A172 (cell line): ENCODE measurements at regions not wholly inside any gene's neighbourhood (a gene's known extent, or its start where the extent isn't known, plus 50 kb on each side); places are given as distances from the start of the nearest gene placed in this dataset.

ENCODE experiments used
- DNase-seq: peaks from one replicate; pipeline ENCODE4 v3.0.0-alpha.2; 2015; ENCODE audit warnings: low spot score

DNA sequence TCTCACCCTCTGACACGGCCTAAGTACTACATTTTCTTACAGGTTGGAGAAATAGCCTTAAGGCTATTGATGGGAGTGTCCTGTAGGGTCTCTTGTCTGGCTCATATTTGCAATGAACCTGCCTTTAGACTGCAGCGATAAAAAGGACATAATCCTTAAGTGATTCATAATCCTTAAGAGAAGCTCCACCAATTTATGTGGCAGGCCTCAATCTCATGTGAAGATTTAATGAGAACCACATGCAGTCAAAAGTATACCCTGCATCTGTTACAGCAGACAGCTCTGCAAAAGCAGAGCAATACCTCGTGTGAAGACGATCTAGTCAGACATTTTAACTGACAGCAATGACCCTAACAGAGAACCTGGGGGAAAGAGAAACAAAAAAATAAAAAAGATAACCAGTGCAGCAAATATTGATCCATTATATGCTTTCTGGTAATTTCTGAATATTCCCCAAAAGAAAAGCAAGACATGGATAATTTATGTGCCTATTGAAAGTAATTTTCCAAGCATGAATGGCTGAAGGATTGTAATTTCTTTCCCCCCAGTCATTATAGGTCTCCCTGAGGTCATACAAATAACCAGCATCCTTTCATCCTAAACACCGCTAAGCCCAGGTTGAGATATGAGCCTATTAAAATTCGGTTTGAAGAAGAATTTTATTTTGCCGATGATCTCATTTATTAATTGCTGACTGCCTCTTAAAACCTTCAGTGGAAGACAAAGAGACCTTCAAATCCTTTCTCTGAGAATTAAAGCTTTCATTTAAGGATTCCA lies 321.8 kb upstream of the NBEA start:
- DNase-seq: no peak

DNA sequence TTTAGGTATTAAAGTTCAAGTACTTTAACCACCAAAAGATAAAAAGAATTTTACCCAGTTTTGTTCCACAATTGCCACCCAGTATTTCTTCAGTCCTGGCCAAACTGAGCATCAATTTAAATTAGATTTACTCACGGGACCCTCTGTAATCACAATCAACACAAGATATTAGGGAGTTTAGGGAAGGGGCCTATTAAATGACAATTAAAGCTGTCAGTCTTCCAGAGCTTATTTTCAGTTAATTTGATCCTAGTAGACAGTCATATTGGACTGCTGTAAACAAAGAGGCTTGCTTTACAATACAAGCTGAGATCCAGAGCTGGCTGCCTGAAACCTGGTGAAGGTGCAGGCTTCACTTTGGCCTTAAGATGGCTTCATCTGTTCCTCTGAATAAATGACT lies 321.2 kb upstream of the NBEA start:
- no peak for DNase-seq

DNA sequence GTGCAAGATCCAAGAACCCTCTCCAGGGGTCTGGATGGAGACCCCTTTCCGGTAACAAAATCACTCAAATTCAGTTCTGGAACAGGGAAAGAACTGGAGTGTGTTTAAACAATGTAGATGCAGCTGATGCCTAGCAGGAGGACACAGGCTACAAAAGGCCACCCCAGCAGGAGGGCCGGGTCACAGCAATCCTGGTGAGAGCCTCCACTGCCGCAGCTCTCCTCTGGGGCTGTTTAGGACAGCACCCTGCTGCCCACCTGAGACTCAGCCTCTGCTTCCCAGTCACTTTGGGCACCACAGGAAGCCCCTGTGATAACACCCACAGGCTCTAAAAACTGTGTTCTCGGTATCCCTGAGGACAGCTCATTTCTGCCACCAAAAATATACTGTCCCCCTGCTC lies 318.7 kb upstream of the NBEA start:
- DNase-seq: no peak

DNA sequence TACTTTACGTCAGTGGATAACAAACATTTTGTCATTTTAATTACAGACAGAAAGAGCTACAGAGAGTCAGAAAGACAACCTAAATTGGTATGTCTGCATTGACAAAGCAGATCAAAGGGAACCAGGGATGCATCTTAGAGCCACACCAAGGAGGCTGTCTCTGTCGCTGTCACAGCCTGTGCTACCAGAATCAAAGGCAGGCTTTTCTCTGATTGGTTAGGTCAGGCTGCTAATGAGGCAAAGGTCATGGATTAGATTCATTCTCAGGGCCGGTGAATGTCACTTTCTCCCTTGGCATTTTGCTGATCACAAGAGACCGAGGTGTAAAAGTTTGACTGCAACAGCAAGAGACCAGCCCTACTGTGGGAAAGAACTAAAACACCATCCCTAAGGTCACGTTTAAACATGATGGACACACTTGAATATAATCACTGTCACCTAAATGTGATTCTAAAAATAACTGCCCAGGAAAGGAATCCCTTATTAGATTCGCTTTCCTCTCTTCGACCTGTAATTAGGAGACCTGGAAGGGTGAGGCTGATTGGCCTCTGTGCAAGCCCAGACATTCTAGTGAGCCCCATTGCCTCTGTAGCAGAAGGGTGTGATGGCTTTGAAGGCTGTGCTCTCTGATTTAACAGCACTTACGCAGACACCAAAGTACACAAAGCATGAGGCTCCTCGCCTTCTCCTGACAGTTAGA lies 314.4 kb upstream of the NBEA start:
- no peak for DNase-seq

DNA sequence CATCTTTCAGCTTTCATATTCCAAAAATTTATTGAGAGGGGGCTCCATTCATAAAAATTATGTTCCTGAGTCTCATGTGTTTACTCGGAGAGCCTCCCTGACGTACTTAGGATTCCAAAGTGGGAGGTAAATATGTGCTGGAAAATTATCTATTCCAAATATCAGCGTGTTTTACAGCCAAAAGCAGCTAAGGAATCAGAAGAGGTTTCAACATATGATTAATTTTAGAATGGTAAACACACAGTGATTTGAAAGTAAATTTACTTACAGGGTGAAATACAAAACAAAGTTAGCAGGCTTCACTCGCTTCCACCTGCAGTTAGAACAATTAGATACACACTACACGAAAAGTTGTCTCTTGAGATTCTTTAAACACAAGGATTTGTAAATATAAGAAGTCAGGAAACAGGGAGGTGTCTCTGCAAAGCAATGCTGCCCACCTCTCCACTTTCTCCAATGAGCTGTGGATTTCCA lies 313.8 kb upstream of the NBEA start:
- DNase-seq: no peak

DNA sequence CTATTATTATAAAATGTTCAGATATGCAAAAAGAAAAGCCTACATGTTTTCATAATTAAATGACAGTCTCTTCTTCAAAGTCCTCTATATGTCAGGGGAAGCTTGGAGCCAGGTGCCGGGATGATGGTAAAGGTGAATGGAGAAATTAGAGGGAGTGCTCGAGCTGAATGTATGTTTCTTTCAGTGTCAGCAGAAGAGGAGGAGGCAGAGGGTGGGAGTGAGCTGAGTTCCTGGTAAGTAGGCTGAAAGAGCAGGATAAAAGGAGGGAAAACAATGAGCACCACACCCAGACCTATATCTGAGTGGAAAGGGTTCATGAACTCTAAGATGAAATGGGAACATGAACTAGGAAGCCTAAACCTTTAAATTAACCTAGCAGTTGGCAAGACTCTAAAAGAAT lies 307.6 kb upstream of the NBEA start:
- no peak for DNase-seq

DNA sequence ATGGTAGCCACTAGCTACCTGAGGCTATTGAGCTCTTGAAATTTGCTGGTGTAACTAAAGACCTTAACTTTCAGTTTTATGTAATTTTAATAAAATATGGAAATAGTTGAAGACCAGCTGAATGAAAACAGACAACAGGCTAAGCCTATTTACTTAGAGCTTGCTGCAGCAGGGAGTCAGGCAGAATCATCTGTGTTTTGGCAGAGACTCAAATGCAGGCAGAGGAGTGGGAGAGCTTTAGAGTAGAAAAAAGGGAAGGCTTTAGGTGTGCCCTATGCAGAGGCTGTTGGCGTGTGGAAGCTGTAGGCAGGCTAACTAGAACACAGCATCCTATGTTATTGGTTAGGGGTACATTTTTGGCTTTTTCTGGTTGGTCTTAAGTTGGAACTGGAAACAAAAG lies 304.9 kb upstream of the NBEA start:
- no peak for DNase-seq

DNA sequence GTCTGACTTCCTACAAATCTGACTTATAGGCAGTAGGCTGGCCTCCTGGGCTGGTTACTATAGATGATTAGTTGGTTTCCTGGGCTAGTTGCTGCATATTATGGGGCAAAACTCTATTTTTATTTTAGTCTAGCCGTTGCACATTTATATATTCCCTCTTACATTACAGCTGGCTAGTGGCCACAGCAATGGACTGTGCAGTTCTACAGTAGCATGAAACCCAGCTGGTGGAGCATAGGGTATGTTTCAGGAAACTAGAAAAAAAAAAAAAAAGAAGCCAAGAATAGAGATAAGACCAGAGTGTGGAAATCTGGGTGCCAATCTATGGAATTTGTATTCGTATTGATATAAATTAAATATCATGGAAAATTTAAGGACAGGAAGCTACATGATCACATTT lies 304.4 kb upstream of the NBEA start:
- DNase-seq: no peak

DNA sequence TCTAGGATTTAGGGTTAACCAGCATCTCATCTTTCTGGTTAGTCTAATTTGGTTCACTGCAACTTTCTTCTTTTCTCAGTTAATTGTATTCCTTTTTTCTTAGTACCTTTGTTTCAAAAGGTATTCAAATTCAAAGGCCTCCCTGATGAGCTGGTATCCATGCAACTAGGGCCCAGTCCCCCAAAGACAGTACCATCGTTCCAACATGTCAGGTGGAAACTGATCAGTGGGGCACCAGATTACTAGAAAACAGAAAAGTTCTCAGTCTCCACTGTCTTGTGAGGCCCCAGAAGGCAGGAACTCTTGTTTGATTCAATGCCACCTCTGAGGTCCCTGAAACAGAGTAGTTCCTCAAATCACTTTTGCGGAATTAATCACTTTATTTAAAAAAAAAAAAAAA lies 303.2 kb upstream of the NBEA start:
- DNase-seq: no peak

DNA sequence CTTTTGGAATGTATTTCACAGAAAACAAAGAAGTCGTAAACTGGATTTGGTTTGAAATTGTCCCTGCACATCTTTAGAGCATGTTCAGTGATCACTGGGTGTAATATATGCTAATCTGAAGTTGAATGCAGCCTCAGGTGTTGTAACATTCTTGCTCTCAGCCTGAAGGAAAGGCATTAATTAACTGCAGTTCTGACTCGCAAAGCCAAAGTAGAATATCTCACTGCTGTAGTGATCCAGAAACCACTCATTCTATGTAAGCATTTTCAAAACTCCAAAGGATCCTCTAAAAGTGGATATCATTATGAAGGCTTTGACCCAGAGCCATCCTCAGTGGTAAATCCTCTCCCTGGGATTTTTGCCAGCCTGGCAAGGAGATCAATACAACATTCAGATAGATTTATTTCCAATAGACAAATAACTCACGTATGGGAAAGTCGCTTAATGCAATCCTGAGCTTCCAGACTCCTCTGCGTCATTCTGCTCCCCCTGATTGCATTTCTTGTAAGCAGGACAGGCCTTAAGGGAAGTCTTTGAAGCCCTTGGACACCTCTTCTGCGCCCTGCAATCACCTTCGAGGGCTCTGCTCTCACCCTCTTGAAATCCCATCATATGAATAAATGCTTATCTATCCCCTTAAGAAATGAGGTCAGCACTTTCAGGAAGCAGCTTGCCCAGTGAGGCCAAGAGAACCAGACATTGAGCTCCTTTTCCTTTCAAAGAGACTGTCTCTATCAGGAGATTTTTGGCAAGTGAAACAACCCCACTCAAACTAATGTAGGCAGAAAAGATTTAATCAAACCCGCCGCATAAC lies 301.7 kb upstream of the NBEA start:
- DNase-seq: no peak

DNA sequence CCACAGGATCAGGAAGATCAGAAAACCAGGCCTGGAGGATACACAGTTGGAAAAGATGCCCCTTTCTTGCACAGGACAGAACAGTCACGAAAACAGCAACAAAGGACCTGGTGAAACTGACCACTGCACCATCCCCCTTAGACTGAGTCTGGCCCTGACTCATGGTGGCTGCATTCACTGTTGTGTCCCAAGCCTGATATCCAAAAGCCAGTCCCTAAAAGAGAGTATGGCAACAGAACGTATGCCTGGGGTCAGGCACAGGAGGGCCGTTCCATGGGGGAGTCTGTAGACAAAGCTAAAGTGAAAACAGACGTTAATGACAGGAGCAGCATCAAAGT lies 301.1 kb upstream of the NBEA start:
- no peak for DNase-seq

DNA sequence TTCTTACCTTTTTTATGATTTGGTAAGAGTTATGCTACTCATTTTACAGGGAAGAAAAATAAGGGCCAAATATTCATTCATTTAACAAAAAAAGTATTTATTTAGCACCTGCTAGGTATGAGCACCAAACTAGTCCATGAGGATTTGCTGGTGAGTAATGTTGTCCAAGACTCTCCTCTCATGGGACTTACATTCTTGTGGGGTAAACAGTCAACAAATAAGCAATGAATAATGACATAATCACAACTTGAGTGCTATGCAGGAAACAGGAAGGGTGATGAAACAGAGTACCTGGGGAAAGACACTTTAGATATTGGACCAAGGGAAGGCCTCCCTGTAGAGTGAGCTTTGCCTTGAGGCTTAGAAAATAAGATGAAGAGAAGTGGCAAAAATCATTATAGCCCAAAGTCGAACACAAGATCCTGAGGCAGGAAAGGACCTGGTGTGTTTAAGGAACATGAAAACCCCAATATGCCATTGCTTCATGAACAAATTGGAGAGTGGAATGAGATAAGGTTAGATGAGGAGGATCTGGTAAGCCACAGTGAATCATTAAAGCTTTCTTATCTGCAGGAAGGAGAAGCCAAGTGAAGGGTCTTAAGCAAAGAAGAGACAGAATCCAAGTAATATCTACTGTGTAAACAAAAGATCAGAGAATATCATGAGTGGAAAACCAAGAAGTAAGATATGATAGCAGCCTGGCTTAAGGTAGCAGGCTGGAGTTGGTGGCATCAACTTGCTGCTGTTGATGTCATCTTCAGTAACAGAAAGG lies 294.5 kb upstream of the NBEA start:
- no peak for DNase-seq

DNA sequence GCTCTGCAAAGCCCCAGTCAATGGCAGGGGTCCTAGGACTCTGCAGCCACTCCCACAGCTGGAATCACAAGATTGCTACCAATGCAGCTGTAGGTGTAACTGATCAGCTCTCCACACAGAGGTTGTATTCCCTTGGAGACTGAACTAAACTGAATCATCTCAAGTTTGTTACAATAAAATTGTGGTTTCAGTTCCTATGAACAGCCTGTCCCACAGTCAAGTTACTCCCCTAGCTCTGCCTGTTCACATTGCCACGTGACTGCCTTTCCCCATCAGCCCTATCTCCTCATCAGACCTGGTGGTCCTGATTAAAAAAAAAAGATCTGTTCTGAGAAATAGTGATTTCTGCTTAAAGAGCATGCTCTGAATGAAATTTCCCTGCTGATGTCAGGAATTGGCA lies 287.9 kb upstream of the NBEA start:
- DNase-seq: no peak

DNA sequence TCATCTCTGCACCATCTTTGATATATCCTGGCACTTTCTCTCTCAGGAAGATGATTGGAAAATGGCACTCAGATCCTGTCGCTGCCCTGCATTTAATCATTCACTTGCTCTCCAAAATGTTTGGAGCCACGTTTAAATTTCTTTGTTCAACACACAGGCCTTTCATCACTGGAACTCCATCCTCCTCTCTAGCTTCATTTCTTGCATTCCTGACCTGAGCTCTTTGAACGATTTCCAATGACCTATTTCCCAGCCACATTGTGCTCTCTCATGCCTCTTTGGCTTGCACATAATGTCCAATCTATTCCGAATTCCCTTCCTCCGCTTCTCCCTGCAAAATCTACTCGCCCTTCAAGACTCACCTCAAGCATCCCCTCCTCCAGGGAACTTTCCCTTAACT lies 287.4 kb upstream of the NBEA start:
- no peak for DNase-seq

DNA sequence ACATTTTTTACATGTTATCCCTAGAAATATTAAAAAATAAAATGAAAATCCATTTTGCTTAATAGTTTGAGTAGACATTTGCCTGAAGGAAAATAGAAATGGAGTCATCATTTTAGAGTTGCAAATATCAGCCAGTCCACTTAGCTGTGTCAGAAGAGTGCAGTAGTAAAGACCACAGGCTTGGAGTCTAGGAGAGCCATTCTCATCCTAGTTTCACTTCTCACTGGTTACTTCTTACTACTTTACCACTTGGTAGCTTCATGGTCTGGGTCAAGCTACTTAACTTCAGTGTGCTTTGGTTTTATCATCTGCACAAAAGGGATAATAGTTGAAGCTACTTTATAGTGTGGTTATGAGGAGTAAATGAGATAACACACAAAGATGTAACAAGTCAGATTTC lies 286.5 kb upstream of the NBEA start:
- no peak for DNase-seq

DNA sequence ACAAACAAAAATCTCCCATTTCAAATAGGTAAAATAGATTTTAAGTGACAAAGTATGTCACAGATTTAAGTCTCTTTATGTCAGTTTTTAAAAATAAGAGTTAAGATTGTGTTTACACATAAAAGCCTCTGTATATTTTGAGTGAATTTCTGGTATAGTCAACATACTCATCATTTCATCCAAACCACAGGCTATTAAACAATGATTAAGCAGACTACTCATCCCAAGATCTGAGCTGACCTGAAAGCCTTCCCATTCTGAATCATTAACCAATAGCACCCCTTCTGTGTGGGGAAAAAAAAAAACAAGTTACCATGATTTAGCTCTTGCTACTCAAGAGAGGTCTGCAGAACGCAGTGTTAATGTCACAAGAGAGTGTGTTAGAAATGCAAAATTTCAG lies 284.4 kb upstream of the NBEA start:
- DNase-seq: peak; percentile 13

DNA sequence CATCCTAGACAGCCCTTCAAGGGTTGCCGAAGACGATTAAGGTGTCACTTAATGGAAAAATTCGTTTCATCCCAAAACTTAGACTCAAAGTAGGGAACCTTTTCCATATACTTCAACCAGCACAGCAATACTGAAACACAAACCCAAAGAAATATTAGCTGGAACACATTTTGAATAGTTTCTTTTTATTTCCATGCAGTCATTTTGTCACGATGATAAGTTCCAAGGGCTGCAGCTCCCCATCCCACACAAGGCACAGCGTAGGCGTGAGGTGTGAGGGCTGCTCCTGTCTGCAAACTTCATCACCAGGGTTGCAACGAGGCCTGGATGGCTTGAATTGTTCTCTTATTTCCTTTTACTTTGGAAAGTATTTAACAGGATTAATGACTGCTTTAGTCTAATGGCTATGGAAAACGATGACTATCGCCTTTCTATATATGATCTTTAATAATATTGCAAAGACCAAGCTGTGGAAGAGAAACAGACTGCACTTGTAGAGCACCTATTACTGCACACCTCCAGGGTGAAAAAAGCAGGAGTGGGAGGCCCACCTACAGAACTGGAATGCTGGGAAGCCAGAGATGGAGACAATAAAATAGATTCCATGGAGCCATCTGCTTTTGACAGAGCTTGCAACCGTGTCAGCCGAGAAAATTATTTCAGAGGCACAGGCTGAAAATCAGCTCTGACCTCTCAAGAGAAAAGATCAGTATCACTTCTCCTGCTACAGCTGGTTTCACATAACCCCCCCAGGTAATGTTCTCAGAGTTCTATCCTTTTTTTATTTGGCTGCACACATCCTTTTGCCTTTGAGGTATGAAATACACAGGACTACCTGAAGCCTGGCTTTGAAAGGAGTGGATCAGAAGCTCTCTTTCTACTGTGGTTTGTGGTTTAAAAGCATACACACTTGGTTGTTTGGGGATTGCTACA lies 274.5 kb upstream of the NBEA start:
- no peak for DNase-seq

DNA sequence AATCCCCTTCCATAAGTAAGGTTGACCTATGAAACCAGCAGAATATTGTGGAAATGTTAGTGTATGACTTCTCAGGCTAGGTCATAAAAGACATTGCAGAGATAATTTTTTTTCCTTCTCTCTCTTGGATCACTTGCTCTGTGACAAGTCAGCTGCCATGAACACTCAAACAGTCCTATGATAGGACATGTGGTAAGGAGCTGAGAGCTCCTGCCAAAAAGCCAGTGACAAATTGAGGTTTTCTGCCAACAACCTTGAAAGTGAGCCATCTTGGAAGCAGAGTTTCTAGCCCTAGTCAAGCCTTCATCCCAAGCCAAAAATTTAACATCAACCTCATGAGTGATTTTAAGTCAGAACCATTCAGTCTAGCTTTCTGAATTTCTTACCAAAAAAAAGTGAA lies 270.9 kb upstream of the NBEA start:
- no peak for DNase-seq

DNA sequence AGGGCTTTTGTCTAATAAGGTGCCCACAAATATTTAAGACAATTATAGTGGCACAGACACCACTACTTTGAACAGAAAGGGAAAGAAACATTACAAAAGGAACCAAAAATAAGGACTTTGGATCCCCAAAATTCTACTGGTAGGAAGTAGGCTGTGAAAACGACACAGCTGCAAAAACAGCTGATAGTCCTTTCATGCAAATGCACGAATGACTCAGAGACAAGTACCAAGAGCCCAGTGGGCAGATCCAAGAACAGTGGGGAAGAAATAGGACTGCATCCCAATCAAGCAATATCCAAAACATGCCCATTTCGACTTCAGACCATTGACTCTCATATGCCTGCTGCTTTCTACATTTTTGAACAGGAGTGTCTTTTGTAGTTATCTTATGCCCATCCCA lies 269.4 kb upstream of the NBEA start:
- DNase-seq: peak; percentile 11

DNA sequence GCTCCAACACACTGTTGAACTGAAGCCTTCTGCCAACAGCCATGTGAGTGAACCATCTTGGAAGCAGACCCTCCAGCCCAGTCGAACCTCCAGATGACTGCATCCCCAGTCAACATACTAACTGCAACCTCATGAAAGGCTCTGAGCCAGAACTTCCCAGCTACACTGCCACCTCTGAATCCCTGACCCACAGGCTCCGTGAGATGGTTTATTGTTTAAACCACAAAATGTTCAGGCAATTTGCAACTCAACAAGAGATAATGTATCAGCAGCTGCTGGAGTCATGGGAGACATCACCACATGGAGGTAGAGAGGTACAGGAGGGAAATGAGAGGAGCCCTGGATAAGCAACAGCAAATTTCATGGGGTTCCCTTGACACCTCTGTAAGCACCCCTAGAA lies 266.4 kb upstream of the NBEA start:
- DNase-seq: peak; percentile 2

DNA sequence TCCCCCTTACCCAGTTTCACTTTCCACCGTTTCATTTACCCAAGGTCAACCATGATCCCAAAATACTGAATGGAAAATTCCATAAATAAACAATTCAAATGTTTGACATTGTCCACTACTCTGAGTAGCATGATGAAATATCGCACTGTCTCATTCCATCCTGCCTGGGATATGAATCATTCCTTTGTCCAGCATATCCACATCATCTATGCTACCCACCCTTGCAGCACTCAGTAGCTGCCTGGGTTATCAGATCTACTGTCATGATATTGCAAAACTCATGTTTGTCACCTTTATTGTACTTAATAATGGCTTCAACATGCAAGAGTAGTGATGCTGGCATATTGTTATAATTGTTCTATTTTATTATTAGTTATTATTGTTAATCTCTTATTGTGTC lies 263.9 kb upstream of the NBEA start:
- peak; percentile 54 for DNase-seq
